HepG2 (cell line): ENCODE measurements at regions not wholly inside any gene's neighbourhood (a gene's known extent, or its start where the extent isn't known, plus 50 kb on each side); places are given as distances from the start of the nearest gene placed in this dataset.

Source experiments
- CHD2 ChIP-seq: IDR thresholded peaks from 2 replicates; pipeline ENCODE4 v1.6.1; 2011; ENCODE audit warnings: low read depth, low read length, improper control_type of control experiment
- FOXA3 ChIP-seq: IDR thresholded peaks from 2 replicates; pipeline ENCODE4 v1.6.1; 2016; ENCODE audit warnings: missing genetic modification reagents, missing compliant biosample characterization
- HDAC6 ChIP-seq: fragments of 200-600 bp; sonication (generic); IDR thresholded peaks from 2 replicates; pipeline ENCODE4 v1.7.0; 2017; ENCODE audit warnings: mild to moderate bottlenecking, antibody characterized with exemption, low read length, low read depth
- NFE2L1 ChIP-seq: sonication (generic); formaldehyde crosslinking; IDR thresholded peaks from 2 replicates; pipeline ENCODE4 v1.4.0; 2020; ENCODE audit warnings: missing genetic modification reagents, mild to moderate bottlenecking, borderline replicate concordance
- POLR2A ChIP-seq, 2 experiments: IDR thresholded peaks; 2 replicates each; pipeline ENCODE4 v1.6.1; 2011; ENCODE audit warnings: low read depth in 2 of 2, low read length in 2 of 2, mild to moderate bottlenecking in 1 of 2, moderate library complexity in 1 of 2; ENCODE audit not compliant: insufficient read depth in 1 of 2
- RAD21 ChIP-seq: fragments of 450-650 bp; formaldehyde crosslinking; IDR thresholded peaks from 2 replicates; pipeline ENCODE4 v1.5.0; 2020; ENCODE audit warnings: mild to moderate bottlenecking
- TAF1 ChIP-seq: sonication (generic); formaldehyde crosslinking; IDR thresholded peaks from 2 replicates; pipeline ENCODE4 v1.4.0; 2020; ENCODE audit warnings: missing genetic modification reagents
- TCF7 ChIP-seq: sonication (generic); IDR thresholded peaks from 2 replicates; pipeline ENCODE4 v1.6.1; 2016; ENCODE audit warnings: antibody characterized with exemption, low read depth
- YY1 ChIP-seq: IDR thresholded peaks from 2 replicates; pipeline ENCODE4 v1.6.1; 2011; ENCODE audit warnings: low read length, low read depth, moderate library complexity, mild to moderate bottlenecking; ENCODE audit not compliant: insufficient read depth, insufficient replicate concordance
- ZNF3 ChIP-seq: IDR thresholded peaks from 2 replicates; pipeline ENCODE4 v1.7.0; 2017; ENCODE audit warnings: inconsistent platforms
- TF ChIP-seq, protein P1 (sequence below): sonication (generic); formaldehyde crosslinking; IDR thresholded peaks from 2 replicates; pipeline ENCODE4 v1.5.0; 2020; ENCODE audit warnings: mild to moderate bottlenecking, missing genetic modification reagents, moderate library complexity

DNA sequence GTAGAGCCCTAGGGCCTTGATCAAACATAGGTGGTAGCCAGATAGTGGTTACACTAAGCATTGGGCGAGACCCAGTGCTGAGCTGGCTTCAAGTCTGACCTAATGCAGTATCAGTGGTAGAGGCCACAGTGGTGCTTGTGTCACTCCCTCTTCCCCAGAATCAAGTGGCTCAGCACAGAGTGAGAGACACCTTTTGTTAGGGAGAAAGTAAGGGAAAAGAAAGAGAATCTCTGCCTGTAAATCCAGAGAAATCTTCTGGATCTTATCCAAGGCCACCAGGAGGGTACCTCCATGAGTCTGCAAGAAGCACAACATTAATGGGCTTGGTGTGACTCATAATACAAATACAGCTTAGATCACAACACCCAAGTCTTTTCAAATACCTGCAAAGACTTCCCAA lies 117.7 kb upstream of the SLC6A14 start:
- TF ChIP-seq ZNF3 (CRISPR knock-in tag) (no peak), POLR2A (IDR thresholded peaks at IDR 0.05; ENCODE audit: insufficient read depth in 1 of 2, low read depth in 2 of 2, low read length in 2 of 2) (no peak), CHD2 (no peak), HDAC6 (no peak), YY1 (no peak), TAF1 (CRISPR knock-in tag) (no peak), NFE2L1 (CRISPR knock-in tag) (no peak), TCF7 (no peak), RAD21 (CRISPR knock-in tag) (no peak), FOXA3 (CRISPR knock-in tag) (no peak)
- TF ChIP-seq, protein P1, sequence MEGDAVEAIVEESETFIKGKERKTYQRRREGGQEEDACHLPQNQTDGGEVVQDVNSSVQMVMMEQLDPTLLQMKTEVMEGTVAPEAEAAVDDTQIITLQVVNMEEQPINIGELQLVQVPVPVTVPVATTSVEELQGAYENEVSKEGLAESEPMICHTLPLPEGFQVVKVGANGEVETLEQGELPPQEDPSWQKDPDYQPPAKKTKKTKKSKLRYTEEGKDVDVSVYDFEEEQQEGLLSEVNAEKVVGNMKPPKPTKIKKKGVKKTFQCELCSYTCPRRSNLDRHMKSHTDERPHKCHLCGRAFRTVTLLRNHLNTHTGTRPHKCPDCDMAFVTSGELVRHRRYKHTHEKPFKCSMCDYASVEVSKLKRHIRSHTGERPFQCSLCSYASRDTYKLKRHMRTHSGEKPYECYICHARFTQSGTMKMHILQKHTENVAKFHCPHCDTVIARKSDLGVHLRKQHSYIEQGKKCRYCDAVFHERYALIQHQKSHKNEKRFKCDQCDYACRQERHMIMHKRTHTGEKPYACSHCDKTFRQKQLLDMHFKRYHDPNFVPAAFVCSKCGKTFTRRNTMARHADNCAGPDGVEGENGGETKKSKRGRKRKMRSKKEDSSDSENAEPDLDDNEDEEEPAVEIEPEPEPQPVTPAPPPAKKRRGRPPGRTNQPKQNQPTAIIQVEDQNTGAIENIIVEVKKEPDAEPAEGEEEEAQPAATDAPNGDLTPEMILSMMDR (CRISPR knock-in tag): no peak
